SK-N-SH treated with all-trans-retinoic acid at 6 μM for 48 hours (cell line): ENCODE measurements at regions not wholly inside any gene's neighbourhood (a gene's known extent, or its start where the extent isn't known, plus 50 kb on each side); places are given as distances from the start of the nearest gene placed in this dataset.

Source experiments
- ATAC-seq: fragments of 200-7000 bp; cut with Tn5 transposase; 3 replicates; pipeline ENCODE4 v1.9.1; 2020; ENCODE audit warnings: mild to moderate bottlenecking, moderate library complexity
- ARNTL ChIP-seq: fragments of 450-650 bp; formaldehyde crosslinking; IDR thresholded peaks from 2 replicates; pipeline ENCODE4 v1.5.0; 2020; ENCODE audit warnings: low read depth, mild to moderate bottlenecking, moderate library complexity, borderline replicate concordance
- BACH2 ChIP-seq: fragments of 250-450 bp; sonication (Bioruptor Pico); IDR thresholded peaks from 2 replicates; pipeline ENCODE4 v1.9.0; 2021; ENCODE audit warnings: mild to moderate bottlenecking, borderline replicate concordance
- CSDC2 ChIP-seq: fragments of 250-450 bp; sonication (Bioruptor Pico); IDR thresholded peaks from 2 replicates; pipeline ENCODE4 v1.5.0; 2020; ENCODE audit warnings: mild to moderate bottlenecking, moderate library complexity
- ESRRG ChIP-seq: fragments of 250-450 bp; sonication (Bioruptor Pico); IDR thresholded peaks from 2 replicates; pipeline ENCODE4 v1.6.1; 2021; ENCODE audit warnings: mild to moderate bottlenecking
- GLIS3 ChIP-seq: fragments of 250-450 bp; sonication (Bioruptor Pico); IDR thresholded peaks from 2 replicates; pipeline ENCODE4 v1.5.0; 2020; ENCODE audit warnings: mild to moderate bottlenecking, moderate library complexity
- OSR1 ChIP-seq: fragments of 250-450 bp; sonication (Bioruptor Pico); IDR thresholded peaks from 2 replicates; pipeline ENCODE4 v1.8.0; 2022; ENCODE audit warnings: moderate library complexity, mild to moderate bottlenecking, inconsistent platforms
- PPARA ChIP-seq: fragments of 250-450 bp; sonication (Bioruptor Pico); IDR thresholded peaks from 2 replicates; pipeline ENCODE4 v1.5.0; 2020; ENCODE audit warnings: mild to moderate bottlenecking, borderline replicate concordance
- RARB ChIP-seq: fragments of 250-450 bp; sonication (Bioruptor Pico); IDR thresholded peaks from 2 replicates; pipeline ENCODE4 v1.8.0; 2021; ENCODE audit warnings: mild to moderate bottlenecking, moderate library complexity
- SNAI2 ChIP-seq: fragments of 250-450 bp; sonication (Bioruptor Pico); IDR thresholded peaks from 2 replicates; pipeline ENCODE4 v1.5.0; 2020; ENCODE audit warnings: mild to moderate bottlenecking, moderate library complexity
- TCF4 ChIP-seq: fragments of 250-450 bp; sonication (Bioruptor Pico); IDR thresholded peaks from 2 replicates; pipeline ENCODE4 v1.8.0; 2021; ENCODE audit warnings: mild to moderate bottlenecking, moderate library complexity, borderline replicate concordance
- TOX ChIP-seq: fragments of 250-450 bp; sonication (Bioruptor Pico); IDR thresholded peaks from 2 replicates; pipeline ENCODE4 v1.8.0; 2021; ENCODE audit warnings: mild to moderate bottlenecking, moderate library complexity, borderline replicate concordance
- ZFP3 ChIP-seq: fragments of 250-450 bp; sonication (Bioruptor Pico); IDR thresholded peaks from 2 replicates; pipeline ENCODE4 v1.5.0; 2020; ENCODE audit warnings: mild to moderate bottlenecking, moderate library complexity
- ZFP30 ChIP-seq: fragments of 450-650 bp; formaldehyde crosslinking; IDR thresholded peaks from 2 replicates; pipeline ENCODE4 v1.5.0; 2022; ENCODE audit warnings: mild to moderate bottlenecking, moderate library complexity
- ZNF565 ChIP-seq: fragments of 450-650 bp; formaldehyde crosslinking; conservative IDR thresholded peaks from 2 replicates; pipeline ENCODE4 v1.5.0; 2020; ENCODE audit warnings: low read depth, mild to moderate bottlenecking, moderate library complexity
- ZNF70 ChIP-seq: fragments of 450-650 bp; formaldehyde crosslinking; IDR thresholded peaks from 2 replicates; pipeline ENCODE4 v1.5.0; 2020; ENCODE audit warnings: mild to moderate bottlenecking, moderate library complexity
- ZNF8 ChIP-seq: fragments of 450-650 bp; formaldehyde crosslinking; IDR thresholded peaks from 2 replicates; pipeline ENCODE4 v1.5.0; 2020; ENCODE audit warnings: mild to moderate bottlenecking, moderate library complexity
- TF ChIP-seq, protein P1 (sequence below): fragments of 250-450 bp; sonication (Bioruptor Pico); IDR thresholded peaks from 2 replicates; pipeline ENCODE4 v1.5.0; 2020; ENCODE audit warnings: mild to moderate bottlenecking, moderate library complexity
- TF ChIP-seq, protein P2 (sequence below): fragments of 250-450 bp; sonication (Bioruptor Pico); IDR thresholded peaks from 2 replicates; pipeline ENCODE4 v1.8.0; 2020; ENCODE audit warnings: mild to moderate bottlenecking, moderate library complexity, borderline replicate concordance
- TF ChIP-seq, protein P3 (sequence below): fragments of 250-450 bp; sonication (Bioruptor Pico); IDR thresholded peaks from 2 replicates; pipeline ENCODE4 v1.5.1; 2021; ENCODE audit warnings: mild to moderate bottlenecking, moderate library complexity
- TF ChIP-seq, protein P4 (sequence below): fragments of 250-450 bp; sonication (Bioruptor Pico); IDR thresholded peaks from 2 replicates; pipeline ENCODE4 v1.5.1; 2020; ENCODE audit warnings: low read depth, mild to moderate bottlenecking, moderate library complexity

DNA sequence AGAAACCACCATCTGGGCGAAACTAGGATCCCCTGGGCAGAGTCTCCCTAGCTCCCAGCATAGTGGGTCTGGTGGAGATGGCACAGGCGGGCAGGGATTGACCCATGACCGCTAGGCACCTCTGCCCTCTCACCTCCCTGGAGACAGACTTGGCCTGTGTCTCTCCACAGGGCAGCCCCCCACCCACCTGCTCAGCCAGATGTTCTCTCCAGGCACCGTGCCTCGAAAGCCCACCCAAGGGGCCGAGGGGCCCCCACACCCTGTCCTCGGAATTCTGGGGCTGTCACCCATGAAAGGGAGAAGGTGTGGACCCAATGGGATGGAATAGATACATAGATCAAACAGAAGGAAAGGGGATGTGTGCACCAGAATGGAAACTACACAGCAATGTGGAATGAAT, 229.1 kb upstream of the RTL1 start:
- TF ChIP-seq, protein P1, sequence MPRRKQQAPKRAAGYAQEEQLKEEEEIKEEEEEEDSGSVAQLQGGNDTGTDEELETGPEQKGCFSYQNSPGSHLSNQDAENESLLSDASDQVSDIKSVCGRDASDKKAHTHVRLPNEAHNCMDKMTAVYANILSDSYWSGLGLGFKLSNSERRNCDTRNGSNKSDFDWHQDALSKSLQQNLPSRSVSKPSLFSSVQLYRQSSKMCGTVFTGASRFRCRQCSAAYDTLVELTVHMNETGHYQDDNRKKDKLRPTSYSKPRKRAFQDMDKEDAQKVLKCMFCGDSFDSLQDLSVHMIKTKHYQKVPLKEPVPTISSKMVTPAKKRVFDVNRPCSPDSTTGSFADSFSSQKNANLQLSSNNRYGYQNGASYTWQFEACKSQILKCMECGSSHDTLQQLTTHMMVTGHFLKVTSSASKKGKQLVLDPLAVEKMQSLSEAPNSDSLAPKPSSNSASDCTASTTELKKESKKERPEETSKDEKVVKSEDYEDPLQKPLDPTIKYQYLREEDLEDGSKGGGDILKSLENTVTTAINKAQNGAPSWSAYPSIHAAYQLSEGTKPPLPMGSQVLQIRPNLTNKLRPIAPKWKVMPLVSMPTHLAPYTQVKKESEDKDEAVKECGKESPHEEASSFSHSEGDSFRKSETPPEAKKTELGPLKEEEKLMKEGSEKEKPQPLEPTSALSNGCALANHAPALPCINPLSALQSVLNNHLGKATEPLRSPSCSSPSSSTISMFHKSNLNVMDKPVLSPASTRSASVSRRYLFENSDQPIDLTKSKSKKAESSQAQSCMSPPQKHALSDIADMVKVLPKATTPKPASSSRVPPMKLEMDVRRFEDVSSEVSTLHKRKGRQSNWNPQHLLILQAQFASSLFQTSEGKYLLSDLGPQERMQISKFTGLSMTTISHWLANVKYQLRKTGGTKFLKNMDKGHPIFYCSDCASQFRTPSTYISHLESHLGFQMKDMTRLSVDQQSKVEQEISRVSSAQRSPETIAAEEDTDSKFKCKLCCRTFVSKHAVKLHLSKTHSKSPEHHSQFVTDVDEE: no peak
- no peak for TF ChIP-seq TOX
- no peak for TF ChIP-seq PPARA (CRISPR knock-in tag)
- no peak for TF ChIP-seq GLIS3 (CRISPR knock-in tag)
- TF ChIP-seq ZNF70 (CRISPR knock-in tag): no peak
- TF ChIP-seq, protein P2, sequence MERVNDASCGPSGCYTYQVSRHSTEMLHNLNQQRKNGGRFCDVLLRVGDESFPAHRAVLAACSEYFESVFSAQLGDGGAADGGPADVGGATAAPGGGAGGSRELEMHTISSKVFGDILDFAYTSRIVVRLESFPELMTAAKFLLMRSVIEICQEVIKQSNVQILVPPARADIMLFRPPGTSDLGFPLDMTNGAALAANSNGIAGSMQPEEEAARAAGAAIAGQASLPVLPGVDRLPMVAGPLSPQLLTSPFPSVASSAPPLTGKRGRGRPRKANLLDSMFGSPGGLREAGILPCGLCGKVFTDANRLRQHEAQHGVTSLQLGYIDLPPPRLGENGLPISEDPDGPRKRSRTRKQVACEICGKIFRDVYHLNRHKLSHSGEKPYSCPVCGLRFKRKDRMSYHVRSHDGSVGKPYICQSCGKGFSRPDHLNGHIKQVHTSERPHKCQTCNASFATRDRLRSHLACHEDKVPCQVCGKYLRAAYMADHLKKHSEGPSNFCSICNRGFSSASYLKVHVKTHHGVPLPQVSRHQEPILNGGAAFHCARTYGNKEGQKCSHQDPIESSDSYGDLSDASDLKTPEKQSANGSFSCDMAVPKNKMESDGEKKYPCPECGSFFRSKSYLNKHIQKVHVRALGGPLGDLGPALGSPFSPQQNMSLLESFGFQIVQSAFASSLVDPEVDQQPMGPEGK (CRISPR knock-in tag): no peak
- TF ChIP-seq BACH2 (CRISPR knock-in tag): no peak
- TF ChIP-seq ESRRG (CRISPR knock-in tag): no peak
- no peak for TF ChIP-seq TCF4 (CRISPR knock-in tag)
- no peak for ATAC-seq

DNA sequence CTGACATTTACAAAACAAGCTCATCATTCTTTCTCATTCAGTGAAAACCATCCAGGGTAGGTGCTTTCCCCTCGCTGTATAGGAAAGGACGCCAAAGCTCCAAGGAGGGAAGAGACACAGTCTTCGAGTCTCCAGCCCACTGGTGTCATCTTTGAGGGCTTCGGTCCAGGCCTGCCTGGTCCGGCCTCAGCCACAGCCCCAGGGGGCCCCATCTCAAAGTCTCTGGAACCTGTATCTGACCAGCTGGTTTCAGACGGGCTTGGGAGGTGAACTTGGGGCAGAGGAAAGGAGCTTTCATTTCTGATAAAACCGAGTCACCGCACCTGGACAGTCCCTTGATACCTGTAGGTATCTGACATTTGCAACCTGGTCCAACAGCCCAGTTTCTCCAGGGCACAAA, 229.5 kb upstream of the RTL1 start:
- TF ChIP-seq GLIS3 (CRISPR knock-in tag): no peak
- no peak for TF ChIP-seq TOX
- TF ChIP-seq, protein P3, sequence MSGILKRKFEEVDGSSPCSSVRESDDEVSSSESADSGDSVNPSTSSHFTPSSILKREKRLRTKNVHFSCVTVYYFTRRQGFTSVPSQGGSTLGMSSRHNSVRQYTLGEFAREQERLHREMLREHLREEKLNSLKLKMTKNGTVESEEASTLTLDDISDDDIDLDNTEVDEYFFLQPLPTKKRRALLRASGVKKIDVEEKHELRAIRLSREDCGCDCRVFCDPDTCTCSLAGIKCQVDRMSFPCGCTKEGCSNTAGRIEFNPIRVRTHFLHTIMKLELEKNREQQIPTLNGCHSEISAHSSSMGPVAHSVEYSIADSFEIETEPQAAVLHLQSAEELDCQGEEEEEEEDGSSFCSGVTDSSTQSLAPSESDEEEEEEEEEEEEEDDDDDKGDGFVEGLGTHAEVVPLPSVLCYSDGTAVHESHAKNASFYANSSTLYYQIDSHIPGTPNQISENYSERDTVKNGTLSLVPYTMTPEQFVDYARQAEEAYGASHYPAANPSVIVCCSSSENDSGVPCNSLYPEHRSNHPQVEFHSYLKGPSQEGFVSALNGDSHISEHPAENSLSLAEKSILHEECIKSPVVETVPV: no peak
- TF ChIP-seq RARB (CRISPR knock-in tag): no peak
- no peak for TF ChIP-seq ZNF70 (CRISPR knock-in tag)
- TF ChIP-seq ZFP3: no peak
- TF ChIP-seq BACH2 (CRISPR knock-in tag): no peak
- TF ChIP-seq, protein P1: no peak
- TF ChIP-seq TCF4 (CRISPR knock-in tag): no peak
- no peak for TF ChIP-seq ESRRG (CRISPR knock-in tag)
- TF ChIP-seq, protein P2 (CRISPR knock-in tag): no peak
- TF ChIP-seq, protein P4, sequence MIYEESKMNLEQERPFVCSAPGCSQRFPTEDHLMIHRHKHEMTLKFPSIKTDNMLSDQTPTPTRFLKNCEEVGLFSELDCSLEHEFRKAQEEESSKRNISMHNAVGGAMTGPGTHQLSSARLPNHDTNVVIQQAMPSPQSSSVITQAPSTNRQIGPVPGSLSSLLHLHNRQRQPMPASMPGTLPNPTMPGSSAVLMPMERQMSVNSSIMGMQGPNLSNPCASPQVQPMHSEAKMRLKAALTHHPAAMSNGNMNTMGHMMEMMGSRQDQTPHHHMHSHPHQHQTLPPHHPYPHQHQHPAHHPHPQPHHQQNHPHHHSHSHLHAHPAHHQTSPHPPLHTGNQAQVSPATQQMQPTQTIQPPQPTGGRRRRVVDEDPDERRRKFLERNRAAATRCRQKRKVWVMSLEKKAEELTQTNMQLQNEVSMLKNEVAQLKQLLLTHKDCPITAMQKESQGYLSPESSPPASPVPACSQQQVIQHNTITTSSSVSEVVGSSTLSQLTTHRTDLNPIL: no peak
- TF ChIP-seq, all 23 proteins: peak for 0
- ATAC-seq: no peak

DNA sequence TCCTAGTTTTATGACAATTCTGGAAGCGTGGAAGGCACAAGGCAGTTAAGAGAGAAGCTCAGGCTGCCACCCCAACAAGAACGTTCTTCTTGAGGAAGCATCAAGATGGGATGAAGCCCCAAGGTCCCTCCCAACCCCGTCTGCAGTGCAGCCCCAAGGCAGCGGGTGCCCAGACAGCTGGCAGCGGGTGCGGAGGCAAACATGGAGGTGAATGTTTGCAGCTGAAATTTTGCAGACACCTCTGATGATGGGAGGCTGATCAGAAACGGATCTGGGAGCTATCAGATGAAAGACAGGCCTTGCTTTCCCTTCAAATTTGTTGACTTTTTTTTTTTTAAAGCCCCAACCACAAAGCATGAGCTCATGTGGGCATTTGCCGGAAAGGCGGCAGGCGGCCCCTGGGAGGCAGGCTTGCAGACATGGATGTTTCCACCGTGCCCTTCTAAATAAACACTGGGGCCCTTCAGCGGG, 230.7 kb upstream of the RTL1 start:
- no peak for TF ChIP-seq OSR1 (CRISPR knock-in tag)
- no peak for TF ChIP-seq ZNF565 (CRISPR knock-in tag)
- TF ChIP-seq, protein P2 (CRISPR knock-in tag): no peak
- no peak for TF ChIP-seq ZFP30 (CRISPR knock-in tag)
- no peak for TF ChIP-seq BACH2 (CRISPR knock-in tag)
- TF ChIP-seq ARNTL (CRISPR knock-in tag): no peak
- TF ChIP-seq ESRRG (CRISPR knock-in tag): no peak
- no peak for TF ChIP-seq GLIS3 (CRISPR knock-in tag)
- no peak for TF ChIP-seq TCF4 (CRISPR knock-in tag)
- TF ChIP-seq CSDC2 (CRISPR knock-in tag): no peak
- no peak for TF ChIP-seq ZNF8 (CRISPR knock-in tag)
- TF ChIP-seq TOX: no peak
- TF ChIP-seq PPARA (CRISPR knock-in tag): no peak
- no peak for TF ChIP-seq SNAI2 (CRISPR knock-in tag)
- no peak for TF ChIP-seq ZFP3
- TF ChIP-seq, protein P3: no peak
- ATAC-seq: no peak
